SK-N-SH treated with all-trans-retinoic acid at 6 μM for 48 hours (cell line): ENCODE measurements at regions not wholly inside any gene's neighbourhood (a gene's known extent, or its start where the extent isn't known, plus 50 kb on each side); places are given as distances from the start of the nearest gene placed in this dataset.

ENCODE experiments used
- ATAC-seq: fragments of 200-7000 bp; cut with Tn5 transposase; 3 replicates; pipeline ENCODE4 v1.9.1; 2020; ENCODE audit warnings: mild to moderate bottlenecking, moderate library complexity
- ARNTL ChIP-seq: fragments of 450-650 bp; formaldehyde crosslinking; IDR thresholded peaks from 2 replicates; pipeline ENCODE4 v1.5.0; 2020; ENCODE audit warnings: low read depth, mild to moderate bottlenecking, moderate library complexity, borderline replicate concordance
- BACH2 ChIP-seq: fragments of 250-450 bp; sonication (Bioruptor Pico); IDR thresholded peaks from 2 replicates; pipeline ENCODE4 v1.9.0; 2021; ENCODE audit warnings: mild to moderate bottlenecking, borderline replicate concordance
- CSDC2 ChIP-seq: fragments of 250-450 bp; sonication (Bioruptor Pico); IDR thresholded peaks from 2 replicates; pipeline ENCODE4 v1.5.0; 2020; ENCODE audit warnings: mild to moderate bottlenecking, moderate library complexity
- ESRRG ChIP-seq: fragments of 250-450 bp; sonication (Bioruptor Pico); IDR thresholded peaks from 2 replicates; pipeline ENCODE4 v1.6.1; 2021; ENCODE audit warnings: mild to moderate bottlenecking
- GLIS3 ChIP-seq: fragments of 250-450 bp; sonication (Bioruptor Pico); IDR thresholded peaks from 2 replicates; pipeline ENCODE4 v1.5.0; 2020; ENCODE audit warnings: mild to moderate bottlenecking, moderate library complexity
- ISL1 ChIP-seq: fragments of 250-450 bp; sonication (Bioruptor Pico); IDR thresholded peaks from 2 replicates; pipeline ENCODE4 v2.1.2; 2022; ENCODE audit warnings: mild to moderate bottlenecking, moderate library complexity
- OSR1 ChIP-seq: fragments of 250-450 bp; sonication (Bioruptor Pico); IDR thresholded peaks from 2 replicates; pipeline ENCODE4 v1.8.0; 2022; ENCODE audit warnings: moderate library complexity, mild to moderate bottlenecking, inconsistent platforms
- PPARA ChIP-seq: fragments of 250-450 bp; sonication (Bioruptor Pico); IDR thresholded peaks from 2 replicates; pipeline ENCODE4 v1.5.0; 2020; ENCODE audit warnings: mild to moderate bottlenecking, borderline replicate concordance
- RARB ChIP-seq: fragments of 250-450 bp; sonication (Bioruptor Pico); IDR thresholded peaks from 2 replicates; pipeline ENCODE4 v1.8.0; 2021; ENCODE audit warnings: mild to moderate bottlenecking, moderate library complexity
- TCF4 ChIP-seq: fragments of 250-450 bp; sonication (Bioruptor Pico); IDR thresholded peaks from 2 replicates; pipeline ENCODE4 v1.8.0; 2021; ENCODE audit warnings: mild to moderate bottlenecking, moderate library complexity, borderline replicate concordance
- TOX ChIP-seq: fragments of 250-450 bp; sonication (Bioruptor Pico); IDR thresholded peaks from 2 replicates; pipeline ENCODE4 v1.8.0; 2021; ENCODE audit warnings: mild to moderate bottlenecking, moderate library complexity, borderline replicate concordance
- ZC3H10 ChIP-seq: fragments of 250-450 bp; sonication (Bioruptor Pico); IDR thresholded peaks from 2 replicates; pipeline ENCODE4 v1.5.1; 2021; ENCODE audit warnings: mild to moderate bottlenecking, moderate library complexity
- ZFP3 ChIP-seq: fragments of 250-450 bp; sonication (Bioruptor Pico); IDR thresholded peaks from 2 replicates; pipeline ENCODE4 v1.5.0; 2020; ENCODE audit warnings: mild to moderate bottlenecking, moderate library complexity
- ZFP30 ChIP-seq: fragments of 450-650 bp; formaldehyde crosslinking; IDR thresholded peaks from 2 replicates; pipeline ENCODE4 v1.5.0; 2022; ENCODE audit warnings: mild to moderate bottlenecking, moderate library complexity
- ZNF565 ChIP-seq: fragments of 450-650 bp; formaldehyde crosslinking; conservative IDR thresholded peaks from 2 replicates; pipeline ENCODE4 v1.5.0; 2020; ENCODE audit warnings: low read depth, mild to moderate bottlenecking, moderate library complexity
- ZNF70 ChIP-seq: fragments of 450-650 bp; formaldehyde crosslinking; IDR thresholded peaks from 2 replicates; pipeline ENCODE4 v1.5.0; 2020; ENCODE audit warnings: mild to moderate bottlenecking, moderate library complexity
- ZNF8 ChIP-seq: fragments of 450-650 bp; formaldehyde crosslinking; IDR thresholded peaks from 2 replicates; pipeline ENCODE4 v1.5.0; 2020; ENCODE audit warnings: mild to moderate bottlenecking, moderate library complexity
- TF ChIP-seq, protein P1 (sequence below): fragments of 250-450 bp; sonication (Bioruptor Pico); IDR thresholded peaks from 2 replicates; pipeline ENCODE4 v1.5.1; 2020; ENCODE audit warnings: low read depth, mild to moderate bottlenecking, moderate library complexity
- TF ChIP-seq, protein P2 (sequence below): fragments of 250-450 bp; sonication (Bioruptor Pico); IDR thresholded peaks from 2 replicates; pipeline ENCODE4 v1.5.0; 2020; ENCODE audit warnings: mild to moderate bottlenecking, moderate library complexity
- TF ChIP-seq, protein P3 (sequence below): fragments of 250-450 bp; sonication (Bioruptor Pico); IDR thresholded peaks from 2 replicates; pipeline ENCODE4 v1.5.1; 2021; ENCODE audit warnings: mild to moderate bottlenecking, moderate library complexity
- TF ChIP-seq, protein P4 (sequence below): fragments of 250-450 bp; sonication (Bioruptor Pico); IDR thresholded peaks from 2 replicates; pipeline ENCODE4 v1.8.0; 2021; ENCODE audit warnings: low read depth, mild to moderate bottlenecking, moderate library complexity, borderline replicate concordance
- TF ChIP-seq, protein P5 (sequence below): fragments of 250-450 bp; sonication (Bioruptor Pico); IDR thresholded peaks from 2 replicates; pipeline ENCODE4 v1.8.0; 2020; ENCODE audit warnings: mild to moderate bottlenecking, moderate library complexity, borderline replicate concordance

DNA sequence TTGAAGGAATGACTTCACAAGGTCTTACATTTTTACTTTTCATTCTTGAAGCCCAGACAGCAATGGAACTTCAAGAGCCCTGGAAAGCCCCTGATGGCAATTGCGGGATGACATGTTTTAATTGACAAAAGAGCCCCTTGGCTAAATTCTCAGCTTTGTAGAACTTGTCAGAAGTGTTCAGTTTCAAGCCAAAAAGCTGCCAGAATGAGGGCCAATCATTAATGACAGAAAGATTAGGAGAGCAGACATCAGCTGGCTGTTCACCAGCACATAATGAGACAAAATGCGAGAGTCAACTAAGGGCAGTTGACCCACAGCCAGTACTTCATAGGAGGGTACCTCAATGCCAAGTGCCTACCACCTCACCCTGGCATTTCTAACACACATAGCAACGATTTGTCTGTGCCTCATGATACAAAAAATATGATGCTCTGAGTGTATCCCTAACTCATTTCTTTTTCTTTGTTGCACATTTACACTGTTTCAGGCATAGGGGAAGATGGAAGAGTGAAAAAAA, 243.1 kb downstream of the MYLK4 start:
- no peak for TF ChIP-seq ZC3H10 (CRISPR knock-in tag)
- no peak for TF ChIP-seq ZNF565 (CRISPR knock-in tag)
- TF ChIP-seq, protein P1, sequence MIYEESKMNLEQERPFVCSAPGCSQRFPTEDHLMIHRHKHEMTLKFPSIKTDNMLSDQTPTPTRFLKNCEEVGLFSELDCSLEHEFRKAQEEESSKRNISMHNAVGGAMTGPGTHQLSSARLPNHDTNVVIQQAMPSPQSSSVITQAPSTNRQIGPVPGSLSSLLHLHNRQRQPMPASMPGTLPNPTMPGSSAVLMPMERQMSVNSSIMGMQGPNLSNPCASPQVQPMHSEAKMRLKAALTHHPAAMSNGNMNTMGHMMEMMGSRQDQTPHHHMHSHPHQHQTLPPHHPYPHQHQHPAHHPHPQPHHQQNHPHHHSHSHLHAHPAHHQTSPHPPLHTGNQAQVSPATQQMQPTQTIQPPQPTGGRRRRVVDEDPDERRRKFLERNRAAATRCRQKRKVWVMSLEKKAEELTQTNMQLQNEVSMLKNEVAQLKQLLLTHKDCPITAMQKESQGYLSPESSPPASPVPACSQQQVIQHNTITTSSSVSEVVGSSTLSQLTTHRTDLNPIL (CRISPR knock-in tag): no peak
- TF ChIP-seq ZFP3 (CRISPR knock-in tag): no peak
- TF ChIP-seq GLIS3 (CRISPR knock-in tag): no peak
- TF ChIP-seq ISL1 (CRISPR knock-in tag): no peak
- no peak for TF ChIP-seq ARNTL (CRISPR knock-in tag)
- TF ChIP-seq TCF4 (CRISPR knock-in tag): no peak
- TF ChIP-seq, protein P2, sequence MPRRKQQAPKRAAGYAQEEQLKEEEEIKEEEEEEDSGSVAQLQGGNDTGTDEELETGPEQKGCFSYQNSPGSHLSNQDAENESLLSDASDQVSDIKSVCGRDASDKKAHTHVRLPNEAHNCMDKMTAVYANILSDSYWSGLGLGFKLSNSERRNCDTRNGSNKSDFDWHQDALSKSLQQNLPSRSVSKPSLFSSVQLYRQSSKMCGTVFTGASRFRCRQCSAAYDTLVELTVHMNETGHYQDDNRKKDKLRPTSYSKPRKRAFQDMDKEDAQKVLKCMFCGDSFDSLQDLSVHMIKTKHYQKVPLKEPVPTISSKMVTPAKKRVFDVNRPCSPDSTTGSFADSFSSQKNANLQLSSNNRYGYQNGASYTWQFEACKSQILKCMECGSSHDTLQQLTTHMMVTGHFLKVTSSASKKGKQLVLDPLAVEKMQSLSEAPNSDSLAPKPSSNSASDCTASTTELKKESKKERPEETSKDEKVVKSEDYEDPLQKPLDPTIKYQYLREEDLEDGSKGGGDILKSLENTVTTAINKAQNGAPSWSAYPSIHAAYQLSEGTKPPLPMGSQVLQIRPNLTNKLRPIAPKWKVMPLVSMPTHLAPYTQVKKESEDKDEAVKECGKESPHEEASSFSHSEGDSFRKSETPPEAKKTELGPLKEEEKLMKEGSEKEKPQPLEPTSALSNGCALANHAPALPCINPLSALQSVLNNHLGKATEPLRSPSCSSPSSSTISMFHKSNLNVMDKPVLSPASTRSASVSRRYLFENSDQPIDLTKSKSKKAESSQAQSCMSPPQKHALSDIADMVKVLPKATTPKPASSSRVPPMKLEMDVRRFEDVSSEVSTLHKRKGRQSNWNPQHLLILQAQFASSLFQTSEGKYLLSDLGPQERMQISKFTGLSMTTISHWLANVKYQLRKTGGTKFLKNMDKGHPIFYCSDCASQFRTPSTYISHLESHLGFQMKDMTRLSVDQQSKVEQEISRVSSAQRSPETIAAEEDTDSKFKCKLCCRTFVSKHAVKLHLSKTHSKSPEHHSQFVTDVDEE (CRISPR knock-in tag): no peak
- TF ChIP-seq, protein P3, sequence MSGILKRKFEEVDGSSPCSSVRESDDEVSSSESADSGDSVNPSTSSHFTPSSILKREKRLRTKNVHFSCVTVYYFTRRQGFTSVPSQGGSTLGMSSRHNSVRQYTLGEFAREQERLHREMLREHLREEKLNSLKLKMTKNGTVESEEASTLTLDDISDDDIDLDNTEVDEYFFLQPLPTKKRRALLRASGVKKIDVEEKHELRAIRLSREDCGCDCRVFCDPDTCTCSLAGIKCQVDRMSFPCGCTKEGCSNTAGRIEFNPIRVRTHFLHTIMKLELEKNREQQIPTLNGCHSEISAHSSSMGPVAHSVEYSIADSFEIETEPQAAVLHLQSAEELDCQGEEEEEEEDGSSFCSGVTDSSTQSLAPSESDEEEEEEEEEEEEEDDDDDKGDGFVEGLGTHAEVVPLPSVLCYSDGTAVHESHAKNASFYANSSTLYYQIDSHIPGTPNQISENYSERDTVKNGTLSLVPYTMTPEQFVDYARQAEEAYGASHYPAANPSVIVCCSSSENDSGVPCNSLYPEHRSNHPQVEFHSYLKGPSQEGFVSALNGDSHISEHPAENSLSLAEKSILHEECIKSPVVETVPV: no peak
- no peak for TF ChIP-seq PPARA (CRISPR knock-in tag)
- no peak for TF ChIP-seq OSR1 (CRISPR knock-in tag)
- no peak for TF ChIP-seq RARB (CRISPR knock-in tag)
- TF ChIP-seq, protein P4, sequence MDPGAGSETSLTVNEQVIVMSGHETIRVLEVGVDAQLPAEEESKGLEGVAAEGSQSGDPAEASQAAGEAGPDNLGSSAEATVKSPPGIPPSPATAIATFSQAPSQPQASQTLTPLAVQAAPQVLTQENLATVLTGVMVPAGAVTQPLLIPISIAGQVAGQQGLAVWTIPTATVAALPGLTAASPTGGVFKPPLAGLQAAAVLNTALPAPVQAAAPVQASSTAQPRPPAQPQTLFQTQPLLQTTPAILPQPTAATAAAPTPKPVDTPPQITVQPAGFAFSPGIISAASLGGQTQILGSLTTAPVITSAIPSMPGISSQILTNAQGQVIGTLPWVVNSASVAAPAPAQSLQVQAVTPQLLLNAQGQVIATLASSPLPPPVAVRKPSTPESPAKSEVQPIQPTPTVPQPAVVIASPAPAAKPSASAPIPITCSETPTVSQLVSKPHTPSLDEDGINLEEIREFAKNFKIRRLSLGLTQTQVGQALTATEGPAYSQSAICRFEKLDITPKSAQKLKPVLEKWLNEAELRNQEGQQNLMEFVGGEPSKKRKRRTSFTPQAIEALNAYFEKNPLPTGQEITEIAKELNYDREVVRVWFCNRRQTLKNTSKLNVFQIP (CRISPR knock-in tag): no peak
- no peak for TF ChIP-seq CSDC2
- no peak for TF ChIP-seq ZNF70 (CRISPR knock-in tag)
- ATAC-seq: no peak

DNA sequence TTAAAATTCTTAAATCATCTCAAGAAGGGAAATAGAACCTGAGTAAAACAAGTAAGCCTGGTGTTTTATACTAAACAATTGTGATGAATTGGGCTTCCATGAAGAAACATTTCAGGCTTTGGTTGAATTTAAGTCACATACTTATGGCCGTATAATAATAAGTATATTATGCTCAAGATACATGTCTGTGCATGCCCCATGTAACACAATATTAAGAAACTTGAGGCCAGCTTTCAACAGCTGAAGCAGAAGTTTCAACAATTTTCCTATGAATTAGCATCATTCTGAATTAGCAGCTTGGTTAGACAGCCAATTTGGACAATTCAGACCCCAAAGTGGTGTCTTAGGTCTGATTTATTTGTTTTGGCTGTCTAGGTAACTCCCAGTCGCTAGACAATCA, 243.7 kb downstream of the MYLK4 start:
- ATAC-seq: no peak
- TF ChIP-seq TOX (CRISPR knock-in tag) (no peak), ESRRG (CRISPR knock-in tag) (no peak), BACH2 (CRISPR knock-in tag) (no peak), ZNF70 (CRISPR knock-in tag) (no peak), ZC3H10 (CRISPR knock-in tag) (no peak), ZNF565 (CRISPR knock-in tag) (no peak), TCF4 (CRISPR knock-in tag) (no peak), ZNF8 (CRISPR knock-in tag) (no peak), ZFP30 (no peak), OSR1 (CRISPR knock-in tag) (no peak), CSDC2 (no peak), ISL1 (CRISPR knock-in tag) (no peak)
- TF ChIP-seq, protein P2 (CRISPR knock-in tag): no peak
- TF ChIP-seq, protein P5, sequence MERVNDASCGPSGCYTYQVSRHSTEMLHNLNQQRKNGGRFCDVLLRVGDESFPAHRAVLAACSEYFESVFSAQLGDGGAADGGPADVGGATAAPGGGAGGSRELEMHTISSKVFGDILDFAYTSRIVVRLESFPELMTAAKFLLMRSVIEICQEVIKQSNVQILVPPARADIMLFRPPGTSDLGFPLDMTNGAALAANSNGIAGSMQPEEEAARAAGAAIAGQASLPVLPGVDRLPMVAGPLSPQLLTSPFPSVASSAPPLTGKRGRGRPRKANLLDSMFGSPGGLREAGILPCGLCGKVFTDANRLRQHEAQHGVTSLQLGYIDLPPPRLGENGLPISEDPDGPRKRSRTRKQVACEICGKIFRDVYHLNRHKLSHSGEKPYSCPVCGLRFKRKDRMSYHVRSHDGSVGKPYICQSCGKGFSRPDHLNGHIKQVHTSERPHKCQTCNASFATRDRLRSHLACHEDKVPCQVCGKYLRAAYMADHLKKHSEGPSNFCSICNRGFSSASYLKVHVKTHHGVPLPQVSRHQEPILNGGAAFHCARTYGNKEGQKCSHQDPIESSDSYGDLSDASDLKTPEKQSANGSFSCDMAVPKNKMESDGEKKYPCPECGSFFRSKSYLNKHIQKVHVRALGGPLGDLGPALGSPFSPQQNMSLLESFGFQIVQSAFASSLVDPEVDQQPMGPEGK: no peak
- TF ChIP-seq, protein P1 (CRISPR knock-in tag): no peak
- TF ChIP-seq, protein P3: no peak
- TF ChIP-seq, protein P4 (CRISPR knock-in tag): no peak
